Stimulated activated CD4-positive, alpha-beta T cell treated with anti-CD3 and anti-CD28 coated beads, Interleukin-4, amount 100 ng/mL, for 4 hours (primary cell): ENCODE measurements at regions not wholly inside any gene's neighbourhood (a gene's known extent, or its start where the extent isn't known, plus 50 kb on each side); places are given as distances from the start of the nearest gene placed in this dataset.
A peak's percentile ranks its signal among the peaks of the same experiment; 100 is the strongest.
"Not testable (repeated sequence)": the region's sequence is repeated elsewhere in the genome, so short reads cannot be mapped to it uniquely, and the experiment has no call there.

Source experiments
- DNase-seq, 2 experiments: peaks; one replicate each; pipeline ENCODE4 v3.0.0-alpha.2; 2020

- peak; percentile 51 to 59 for DNase-seq
Observed at GRCh38 chr9:33623658-33624586, 99.9 kb downstream of the ANKRD18B start.

GRCh38 chr9:33628318-33628717 lies 104.3 kb downstream of the ANKRD18B start:
- not testable (repeated sequence) for DNase-seq

GRCh38 chr9:33628865-33629410 lies 104.9 kb downstream of the ANKRD18B start:
- DNase-seq: peak; percentile 22 to 24

- no peak for DNase-seq
Observed at GRCh38 chr9:33633636-33634035, 109.6 kb downstream of the ANKRD18B start.

- DNase-seq: no peak
Observed at GRCh38 chr9:33637881-33638280, 113.8 kb downstream of the ANKRD18B start.

- no peak for DNase-seq
Observed at GRCh38 chr9:33638391-33638915, 114.4 kb downstream of the ANKRD18B start.

- no peak for DNase-seq
Observed at GRCh38 chr9:33645706-33646105, 121.7 kb downstream of the ANKRD18B start.

GRCh38 chr9:33649463-33649862 lies 125.4 kb downstream of the ANKRD18B start:
- DNase-seq: no peak

GRCh38 chr9:33651125-33651524 lies 127.1 kb downstream of the ANKRD18B start:
- no peak for DNase-seq

GRCh38 chr9:33659921-33660320 lies 135.4 kb upstream of the PRSS3 start:
- no peak for DNase-seq

- DNase-seq: no peak
Observed at GRCh38 chr9:33660772-33661171, 134.6 kb upstream of the PRSS3 start.

- DNase-seq: no peak
Observed at GRCh38 chr9:33661176-33661575, 134.2 kb upstream of the PRSS3 start.

GRCh38 chr9:33662871-33663270 lies 132.5 kb upstream of the PRSS3 start:
- DNase-seq: no peak

- DNase-seq: not testable (repeated sequence)
Observed at GRCh38 chr9:33676194-33676745, 119.1 kb upstream of the PRSS3 start.

- DNase-seq: peak; percentile 1 to 16
Observed at GRCh38 chr9:33676746-33677505, 118.4 kb upstream of the PRSS3 start.

GRCh38 chr9:33677506-33677809 lies 117.9 kb upstream of the PRSS3 start:
- no peak for DNase-seq

- no peak for DNase-seq
Observed at GRCh38 chr9:33677961-33678360, 117.4 kb upstream of the PRSS3 start.

- no peak for DNase-seq
Observed at GRCh38 chr9:33682551-33682950, 112.8 kb upstream of the PRSS3 start.

GRCh38 chr9:33684831-33685230 lies 110.5 kb upstream of the PRSS3 start:
- DNase-seq: no peak

GRCh38 chr9:33686942-33687341 lies 108.4 kb upstream of the PRSS3 start:
- DNase-seq: no peak

- DNase-seq: no peak
Observed at GRCh38 chr9:33687779-33688178, 107.6 kb upstream of the PRSS3 start.

GRCh38 chr9:33690143-33690933 lies 105.0 kb upstream of the PRSS3 start:
- DNase-seq: no peak
